HEK293T (cell line): ENCODE measurements at regions not wholly inside any gene's neighbourhood (a gene's known extent, or its start where the extent isn't known, plus 50 kb on each side); places are given as distances from the start of the nearest gene placed in this dataset.

Source experiments
- ELF4 ChIP-seq: fragments of 450-650 bp; IDR thresholded peaks from 2 replicates; pipeline ENCODE4 v1.6.1; 2017; ENCODE audit warnings: antibody characterized with exemption
- FOXA1 ChIP-seq: fragments of 450-650 bp; IDR thresholded peaks from 2 replicates; pipeline ENCODE4 v1.6.1; 2016; ENCODE audit warnings: mild to moderate bottlenecking
- FOXM1 ChIP-seq: fragments of 450-650 bp; IDR thresholded peaks from 2 replicates; pipeline ENCODE4 v1.6.1; 2017; ENCODE audit warnings: mild to moderate bottlenecking, borderline replicate concordance
- HDGF ChIP-seq: fragments of 450-650 bp; IDR thresholded peaks from 2 replicates; pipeline ENCODE4 v1.6.1; 2017; ENCODE audit warnings: antibody characterized with exemption, borderline replicate concordance
- SP1 ChIP-seq: fragments of 450-650 bp; IDR thresholded peaks from 2 replicates; pipeline ENCODE4 v1.6.1; 2017
- SUZ12 ChIP-seq: fragments of 450-650 bp; IDR thresholded peaks from 2 replicates; pipeline ENCODE4 v1.6.1; 2016; ENCODE audit warnings: mild to moderate bottlenecking
- TARDBP ChIP-seq: fragments of 450-650 bp; IDR thresholded peaks from 2 replicates; pipeline ENCODE4 v1.6.1; 2016

DNA sequence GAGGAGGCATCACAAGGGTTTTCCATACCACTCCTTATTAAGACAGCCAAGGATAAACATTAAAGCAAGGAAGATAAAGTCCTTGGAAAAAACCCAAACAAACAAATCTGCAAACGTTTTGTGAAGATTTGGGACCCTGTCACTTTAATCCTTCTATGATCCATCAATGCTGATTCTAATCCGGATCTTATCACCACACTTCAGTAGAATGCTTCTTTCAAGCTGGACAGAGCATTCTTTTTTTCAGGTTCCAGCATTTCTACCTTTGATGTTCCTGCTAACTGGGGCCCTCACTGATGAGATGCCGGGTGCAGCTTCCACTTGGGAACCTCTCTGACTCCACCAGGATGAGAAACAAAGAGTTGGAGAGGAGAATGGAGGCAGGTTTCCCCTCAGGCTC lies 132.8 kb upstream of the SHB start:
- TF ChIP-seq TARDBP (no peak), ELF4 (no peak), FOXM1 (no peak), SP1 (no peak), FOXA1 (no peak), SUZ12 (no peak), HDGF (no peak)
